Esophagus squamous epithelium (tissue), 5 donors: ENCODE measurements at regions not wholly inside any gene's neighbourhood (a gene's known extent, or its start where the extent isn't known, plus 50 kb on each side); places are given as distances from the start of the nearest gene placed in this dataset.

Source experiments
- DNase-seq: peaks from one replicate; lab custom pipeline; 2025; lab: John Stamatoyannopoulos, UW
- H3K27ac ChIP-seq, 4 donors: fragments of 200-600 bp; sonication (generic); one replicate each; pipeline ENCODE4 v1.5.1; 2016 to 2019; ENCODE audit warnings: mild to moderate bottlenecking in 1 of 4
- H3K27me3 ChIP-seq, 4 donors: fragments of 200-600 bp; sonication (generic); 1 replicate in 3 of 4; 2 replicates in 1 of 4; pipeline versions ENCODE4 v1.5.1 to v1.6.0; 2017 to 2021; ENCODE audit warnings: antibody characterized with exemption in 1 of 4
- H3K36me3 ChIP-seq, 3 donors: fragments of 200-600 bp; sonication (generic); one replicate each; pipeline ENCODE4 v1.5.1; 2016 to 2019
- H3K4me1 ChIP-seq, 3 donors: fragments of 200-600 bp; sonication (generic); one replicate each; pipeline ENCODE4 v1.5.1; 2017 to 2019
- H3K4me3 ChIP-seq, 4 donors: fragments of 200-600 bp; sonication (generic); 1 replicate in 3 of 4; 2 replicates in 1 of 4; pipeline ENCODE4 v1.5.1; 2016 to 2019; ENCODE audit warnings: mild to moderate bottlenecking in 2 of 4, moderate library complexity in 1 of 4
- H3K9me3 ChIP-seq, 3 donors: fragments of 200-600 bp; sonication (generic); one replicate each; pipeline ENCODE4 v1.5.1; 2016 to 2019
- POLR2A ChIP-seq, 4 donors: fragments of 450-650 bp; IDR thresholded peaks; one replicate each; pipeline ENCODE4 v1.6.1; 2017; ENCODE audit warnings: antibody characterized with exemption in 4 of 4, mild to moderate bottlenecking in 4 of 4, moderate library complexity in 3 of 4
- WGBS, 2 donors: methylation state at CpG; one replicate each; pipeline ENCODE4 v1.1.5; 2018; 5-methylcytosine and 5-hydroxymethylcytosine counted together
- intact Hi-C: fragments of 100-400 bp; cut with DNase I; formaldehyde crosslinking; loops from one replicate; pipeline ENCODE4 v1.15.0; 2022
- TF ChIP-seq, protein P1 (sequence below), 6 experiments: fragments of 450-650 bp in 4 of 6; fragments of 200-600 bp in 2 of 6; sonication (generic) in 2 of 6; IDR thresholded peaks; one replicate each; pipeline ENCODE4 v1.5.1; 2016 to 2019; ENCODE audit warnings: antibody characterized with exemption in 6 of 6, mild to moderate bottlenecking in 4 of 6, moderate library complexity in 4 of 6
- donor health status: DM: yes; HTN: yes; CAD: no.

DNA sequence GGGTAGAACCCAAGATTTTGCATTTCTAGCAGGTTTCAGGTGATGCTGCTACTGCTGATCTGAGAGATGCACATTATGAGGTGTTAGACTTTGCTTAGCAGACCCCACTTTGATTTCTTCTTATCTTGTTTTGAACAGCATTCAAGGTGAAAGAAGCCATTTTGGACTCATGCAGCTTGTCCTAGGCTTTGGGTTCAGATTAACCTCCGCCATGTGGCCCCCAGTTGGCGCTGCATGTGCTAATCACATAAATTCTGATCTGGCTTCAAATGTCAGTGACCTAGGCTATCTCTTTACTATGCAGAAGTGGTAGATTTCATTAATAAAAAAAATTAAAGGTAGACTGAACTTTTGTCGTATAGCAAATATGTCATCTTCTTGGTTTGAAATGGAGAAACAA is 89.8 kb upstream of the DYRK2 start:
- WGBS, 2 donors: 84 to 86% methylated on average over 3 of the region's 3 CpGs
- H3K4me3 ChIP-seq: no peak overlapping the region
- H3K27me3 ChIP-seq: no peaks in the 10 kb centered on the region
- no peak overlapping the region for H3K27ac ChIP-seq
- H3K36me3 ChIP-seq: no peaks in the 10 kb centered on the region
- H3K9me3 ChIP-seq: no peaks in the 10 kb centered on the region
- no peak for TF ChIP-seq POLR2A (IDR thresholded peaks at IDR 0.05)
- TF ChIP-seq, protein P1, sequence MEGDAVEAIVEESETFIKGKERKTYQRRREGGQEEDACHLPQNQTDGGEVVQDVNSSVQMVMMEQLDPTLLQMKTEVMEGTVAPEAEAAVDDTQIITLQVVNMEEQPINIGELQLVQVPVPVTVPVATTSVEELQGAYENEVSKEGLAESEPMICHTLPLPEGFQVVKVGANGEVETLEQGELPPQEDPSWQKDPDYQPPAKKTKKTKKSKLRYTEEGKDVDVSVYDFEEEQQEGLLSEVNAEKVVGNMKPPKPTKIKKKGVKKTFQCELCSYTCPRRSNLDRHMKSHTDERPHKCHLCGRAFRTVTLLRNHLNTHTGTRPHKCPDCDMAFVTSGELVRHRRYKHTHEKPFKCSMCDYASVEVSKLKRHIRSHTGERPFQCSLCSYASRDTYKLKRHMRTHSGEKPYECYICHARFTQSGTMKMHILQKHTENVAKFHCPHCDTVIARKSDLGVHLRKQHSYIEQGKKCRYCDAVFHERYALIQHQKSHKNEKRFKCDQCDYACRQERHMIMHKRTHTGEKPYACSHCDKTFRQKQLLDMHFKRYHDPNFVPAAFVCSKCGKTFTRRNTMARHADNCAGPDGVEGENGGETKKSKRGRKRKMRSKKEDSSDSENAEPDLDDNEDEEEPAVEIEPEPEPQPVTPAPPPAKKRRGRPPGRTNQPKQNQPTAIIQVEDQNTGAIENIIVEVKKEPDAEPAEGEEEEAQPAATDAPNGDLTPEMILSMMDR (IDR thresholded peaks at IDR 0.05): no peak
- H3K4me1 ChIP-seq: peaks cover 0 to 11% (median 0%) of the 10 kb centered on the region in 3 donors
- intact Hi-C loops: no loop called here
- no peak for DNase-seq

DNA sequence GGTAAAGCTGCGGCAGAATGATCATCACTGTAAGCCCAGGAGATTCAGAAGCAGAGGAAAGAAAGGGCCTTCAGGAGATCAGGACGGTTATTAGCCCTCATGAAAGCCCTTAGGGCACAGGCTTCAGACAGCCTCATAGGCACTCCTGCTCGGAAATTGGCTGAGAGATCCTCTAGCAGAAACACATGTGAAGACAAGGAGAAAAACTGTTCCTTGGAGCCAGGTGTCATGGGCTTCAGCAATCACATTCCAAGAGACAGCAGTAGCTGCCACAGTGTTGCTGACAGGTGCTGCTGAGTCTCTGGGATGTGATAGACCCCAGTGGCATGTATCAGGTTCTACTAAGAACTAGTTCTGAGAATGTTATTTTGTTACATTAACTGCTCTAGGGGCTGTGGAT is 88.8 kb upstream of the DYRK2 start:
- Histone ChIP-seq H3K9me3 (no peaks in the 10 kb centered on the region), H3K4me3 (no peak overlapping the region), H3K4me1 (peaks cover 0 to 11% (median 0%) of the 10 kb centered on the region in 3 donors), H3K27ac (no peak overlapping the region), H3K36me3 (no peaks in the 10 kb centered on the region), H3K27me3 (no peaks in the 10 kb centered on the region)
- DNase-seq: no peak
- intact Hi-C loops: no loop called here
- 59 to 66% methylated on average over 3 of the region's 3 CpGs for WGBS, 2 donors
- no peak for TF ChIP-seq POLR2A (IDR thresholded peaks at IDR 0.05)
- TF ChIP-seq, protein P1 (IDR thresholded peaks at IDR 0.05): no peak

DNA sequence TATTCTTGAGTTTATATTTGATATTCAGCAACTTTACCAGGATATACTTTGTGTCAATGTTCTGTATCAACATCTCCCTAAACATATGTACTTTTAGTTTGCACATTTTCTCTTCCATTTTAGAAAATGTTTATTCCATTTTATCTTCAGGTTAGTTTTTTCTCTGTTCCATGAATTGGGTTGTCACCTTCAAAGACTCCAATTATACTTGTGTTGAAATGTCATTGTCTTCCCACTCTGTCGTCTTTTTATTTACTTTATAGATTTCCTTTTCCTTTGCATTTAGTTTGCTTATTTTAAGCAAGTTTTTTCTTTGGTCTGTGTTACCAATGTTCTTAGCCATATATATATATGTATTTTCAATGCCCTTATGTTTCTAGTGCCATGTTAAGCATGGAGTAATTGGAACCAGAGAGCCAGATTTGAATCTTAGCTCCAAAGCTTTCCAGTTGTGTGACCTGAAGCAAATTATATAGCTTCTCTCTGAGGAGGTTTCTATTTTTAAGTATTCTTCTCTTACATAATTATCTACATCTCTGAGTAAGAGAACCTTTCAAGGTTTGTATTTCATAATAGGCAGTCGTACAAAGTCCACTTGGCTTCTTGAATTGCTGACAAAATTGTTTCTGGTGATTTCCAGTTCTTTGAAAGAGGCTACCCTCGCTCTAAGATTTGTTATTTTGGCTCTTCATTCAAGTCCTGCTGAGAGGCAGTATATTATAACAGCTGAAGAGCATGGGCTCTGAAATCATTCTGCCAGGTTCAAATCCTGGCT is 85.8 kb upstream of the DYRK2 start:
- DNase-seq: no peak
- Histone ChIP-seq H3K36me3 (no peaks in the 10 kb centered on the region), H3K4me3 (no peak overlapping the region), H3K9me3 (peaks cover 0 to 8% (median 0%) of the 10 kb centered on the region in 3 donors), H3K4me1 (no peaks in the 10 kb centered on the region), H3K27me3 (no peaks in the 10 kb centered on the region), H3K27ac (no peak overlapping the region)
- WGBS, 2 donors: 54 to 59% methylated on average over 3 of the region's 3 CpGs
- no peak for TF ChIP-seq POLR2A (IDR thresholded peaks at IDR 0.05)
- intact Hi-C loops: no loop called here

DNA sequence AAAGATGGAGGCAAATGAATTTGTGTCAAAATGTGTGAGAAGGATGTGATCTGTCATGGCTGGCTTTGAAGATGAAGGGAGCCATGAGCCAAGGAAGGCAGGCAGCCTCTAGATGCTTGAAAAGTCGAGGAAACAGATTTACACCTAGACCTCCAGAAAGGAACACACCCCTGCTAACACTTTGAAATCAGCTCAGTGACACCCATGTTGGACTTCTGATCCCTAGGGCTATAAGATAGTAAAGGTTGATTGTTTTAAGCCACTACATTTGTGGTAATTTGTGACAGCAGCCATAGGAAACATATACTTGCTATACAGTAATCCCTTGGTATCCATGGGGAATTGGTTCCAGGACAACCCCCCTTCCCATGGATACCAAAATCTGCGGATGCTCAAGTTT is 80.5 kb upstream of the DYRK2 start:
- TF ChIP-seq POLR2A (IDR thresholded peaks at IDR 0.05): no peak
- TF ChIP-seq, protein P1 (IDR thresholded peaks at IDR 0.05): no peak
- no peak for DNase-seq
- WGBS, 2 donors: 63 to 72% methylated on average over 2 of the region's 2 CpGs
- Histone ChIP-seq H3K4me3 (no peak overlapping the region), H3K4me1 (no peaks in the 10 kb centered on the region), H3K27ac (no peak overlapping the region), H3K27me3 (no peaks in the 10 kb centered on the region), H3K36me3 (no peaks in the 10 kb centered on the region), H3K9me3 (peaks cover 0 to 8% (median 0%) of the 10 kb centered on the region in 3 donors)
- intact Hi-C loops: no loop called here

DNA sequence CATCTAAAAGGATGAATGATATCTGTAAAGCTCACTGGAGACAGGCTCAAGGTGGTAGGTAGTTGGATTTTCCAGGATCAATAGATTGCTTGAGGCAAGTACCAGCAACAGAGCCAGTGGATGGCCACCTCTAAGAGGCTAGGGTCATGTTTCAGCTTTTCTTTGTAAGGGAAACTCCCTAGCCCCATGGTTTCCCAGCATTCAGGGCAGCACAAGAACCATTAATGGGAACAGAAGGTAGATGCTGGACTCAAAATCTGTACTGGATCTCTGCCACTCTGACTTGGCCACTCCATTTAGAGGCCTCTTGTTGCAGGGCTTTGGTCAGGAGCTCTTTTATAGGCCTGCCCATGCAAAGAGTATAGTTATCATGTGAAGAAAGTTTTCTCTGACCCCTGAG is 76.1 kb upstream of the DYRK2 start:
- Histone ChIP-seq H3K36me3 (no peaks in the 10 kb centered on the region), H3K9me3 (no peaks in the 10 kb centered on the region), H3K27me3 (no peaks in the 10 kb centered on the region), H3K4me1 (no peaks in the 10 kb centered on the region), H3K4me3 (no peak overlapping the region), H3K27ac (no peak overlapping the region)
- intact Hi-C loops: no loop called here
- DNase-seq: no peak
- TF ChIP-seq POLR2A (IDR thresholded peaks at IDR 0.05): no peak
- TF ChIP-seq, protein P1 (IDR thresholded peaks at IDR 0.05): no peak
